AG08396 (cell line): ENCODE measurements at regions not wholly inside any gene's neighbourhood (a gene's known extent, or its start where the extent isn't known, plus 50 kb on each side); places are given as distances from the start of the nearest gene placed in this dataset.
A peak's percentile ranks its signal among the peaks of the same experiment; 100 is the strongest.

Experiments
- DNase-seq: peaks from one replicate; pipeline ENCODE4 v3.0.0; 2012; ENCODE audit warnings: low spot score, mixed read lengths

DNA sequence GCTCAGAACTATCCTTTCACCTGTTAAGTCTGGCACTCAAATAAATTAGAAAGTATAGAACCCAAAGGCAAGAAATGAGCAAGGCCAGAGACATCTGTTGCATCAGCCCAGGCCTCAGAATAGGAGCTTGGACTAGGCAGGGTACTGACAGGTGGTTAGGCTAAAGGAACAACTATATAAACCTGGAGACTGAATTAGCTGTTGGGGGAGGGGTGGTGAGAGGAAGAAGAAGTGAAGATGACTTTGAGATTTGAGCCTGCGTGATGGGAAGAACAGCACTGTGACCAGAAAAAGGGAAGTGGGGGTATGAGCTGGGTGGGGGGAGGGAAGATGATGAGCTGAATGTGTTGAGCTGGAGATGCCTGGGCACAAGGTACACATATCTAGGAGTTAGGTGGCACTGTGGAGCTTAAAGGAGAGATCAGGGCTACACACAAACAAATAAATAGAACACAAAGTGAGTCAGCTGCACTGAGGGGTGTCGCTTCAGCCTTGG, 244.7 kb downstream of the PTEN start:
- no peak for DNase-seq

- peak; percentile 35 for DNase-seq
These were observed 246.9 kb downstream of the PTEN start for GRCh38 chr10:88110355-88110754.

- DNase-seq: no peak
These were observed 247.4 kb downstream of the PTEN start for GRCh38 chr10:88110822-88111221.

- no peak for DNase-seq
These were observed 247.9 kb downstream of the PTEN start for GRCh38 chr10:88111294-88111693.

DNA sequence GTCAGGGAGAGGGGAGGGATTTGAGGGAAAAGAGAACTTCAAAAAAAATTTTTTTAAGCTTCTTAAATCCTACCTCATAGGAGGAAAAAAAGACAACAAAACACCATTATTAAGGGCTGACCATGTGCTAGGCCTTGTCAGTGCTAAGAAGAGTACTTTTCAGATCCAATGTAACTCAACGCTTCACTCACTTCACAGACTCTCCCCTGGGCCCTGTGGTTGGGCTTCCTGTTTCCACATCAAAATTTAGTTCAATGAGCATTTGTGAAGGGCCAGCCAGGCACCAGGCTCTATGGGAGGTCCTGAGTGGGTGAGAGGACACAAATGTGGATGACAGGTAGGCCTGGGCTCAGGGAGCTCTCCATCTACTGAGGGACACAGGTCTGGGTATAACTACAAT, 249.8 kb downstream of the PTEN start:
- DNase-seq: no peak

GRCh38 chr10:88113657-88114272, 250.3 kb downstream of the PTEN start:
- DNase-seq: no peak

DNA sequence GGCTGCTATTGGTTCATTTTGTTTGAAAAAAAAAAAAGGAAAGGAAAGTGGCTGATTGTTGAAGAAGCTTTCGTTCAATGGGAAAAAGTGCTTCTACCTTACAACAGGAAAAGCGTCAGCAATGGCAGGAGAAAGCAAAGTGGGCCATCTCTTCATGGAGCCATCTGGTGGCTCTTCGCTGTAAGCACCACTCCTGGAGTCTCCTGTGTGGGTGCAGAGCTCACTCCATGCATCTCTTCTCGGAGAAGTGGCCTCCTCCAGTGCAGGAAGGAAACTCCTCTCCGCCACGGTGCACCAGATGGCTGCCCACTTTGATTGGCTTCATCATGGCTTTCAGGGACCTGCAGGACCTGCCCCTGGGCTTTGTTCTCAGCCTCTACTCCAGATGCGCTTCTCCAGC, 250.9 kb downstream of the PTEN start:
- peak; percentile 20 for DNase-seq

DNA sequence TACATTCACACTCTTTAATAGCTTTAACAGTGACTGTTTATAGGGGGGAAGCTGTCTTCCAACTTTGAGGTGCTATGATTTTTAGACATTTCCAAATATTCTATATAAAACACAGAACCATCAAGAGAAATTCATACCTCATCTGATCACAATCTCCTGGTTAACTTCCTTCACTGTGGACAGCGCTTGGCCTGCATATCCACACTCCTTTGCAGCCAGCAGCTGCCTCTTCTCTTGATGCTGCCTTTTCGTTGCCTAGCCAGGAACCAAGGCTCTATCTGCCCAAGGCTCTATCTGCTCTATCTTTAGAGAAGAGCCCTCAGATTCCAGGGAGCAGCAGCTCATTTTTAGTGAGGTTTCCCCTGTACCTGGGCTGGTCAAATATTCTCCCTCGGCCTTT, 252.0 kb downstream of the PTEN start:
- no peak for DNase-seq

DNA sequence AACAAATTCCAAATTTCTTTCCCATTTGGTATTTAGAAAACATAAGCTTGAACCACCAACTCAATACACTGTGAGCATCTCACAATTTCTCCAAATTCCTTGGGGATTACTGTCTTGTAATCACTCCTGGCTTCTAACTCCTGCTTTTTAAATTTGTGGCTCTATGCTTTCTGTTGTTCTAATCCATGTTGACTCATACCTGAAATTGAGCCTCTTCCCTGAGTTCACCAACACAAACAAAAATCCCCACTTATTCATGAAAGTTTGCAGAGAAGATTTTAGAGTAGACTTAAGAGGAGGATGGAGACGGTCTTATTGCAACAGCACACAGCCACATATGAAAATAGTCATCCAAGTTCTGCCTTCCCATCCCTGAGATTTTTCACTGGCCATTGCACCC, 252.5 kb downstream of the PTEN start:
- DNase-seq: peak; percentile 17

DNA sequence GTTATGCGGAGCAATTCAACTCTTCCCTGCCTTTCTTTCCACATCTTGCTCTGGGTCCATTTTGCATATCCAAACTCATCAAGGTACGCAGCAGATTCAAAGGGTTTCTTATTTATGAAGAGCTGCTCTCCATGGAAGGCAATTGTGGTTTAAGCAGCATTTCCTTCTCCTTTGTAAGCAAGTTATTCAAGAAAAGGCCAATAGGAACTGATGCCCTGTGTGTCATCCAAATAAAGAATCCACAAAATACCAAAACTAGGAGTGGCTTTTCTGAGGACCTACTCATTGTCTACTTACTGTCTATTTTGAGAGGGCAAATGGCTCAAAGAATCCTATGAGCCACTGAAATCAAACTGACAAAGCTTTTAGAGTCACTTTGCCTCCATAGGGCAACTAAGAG, 253.1 kb downstream of the PTEN start:
- peak; percentile 12 for DNase-seq

GRCh38 chr10:88116971-88117626, 253.7 kb downstream of the PTEN start:
- DNase-seq: no peak

DNA sequence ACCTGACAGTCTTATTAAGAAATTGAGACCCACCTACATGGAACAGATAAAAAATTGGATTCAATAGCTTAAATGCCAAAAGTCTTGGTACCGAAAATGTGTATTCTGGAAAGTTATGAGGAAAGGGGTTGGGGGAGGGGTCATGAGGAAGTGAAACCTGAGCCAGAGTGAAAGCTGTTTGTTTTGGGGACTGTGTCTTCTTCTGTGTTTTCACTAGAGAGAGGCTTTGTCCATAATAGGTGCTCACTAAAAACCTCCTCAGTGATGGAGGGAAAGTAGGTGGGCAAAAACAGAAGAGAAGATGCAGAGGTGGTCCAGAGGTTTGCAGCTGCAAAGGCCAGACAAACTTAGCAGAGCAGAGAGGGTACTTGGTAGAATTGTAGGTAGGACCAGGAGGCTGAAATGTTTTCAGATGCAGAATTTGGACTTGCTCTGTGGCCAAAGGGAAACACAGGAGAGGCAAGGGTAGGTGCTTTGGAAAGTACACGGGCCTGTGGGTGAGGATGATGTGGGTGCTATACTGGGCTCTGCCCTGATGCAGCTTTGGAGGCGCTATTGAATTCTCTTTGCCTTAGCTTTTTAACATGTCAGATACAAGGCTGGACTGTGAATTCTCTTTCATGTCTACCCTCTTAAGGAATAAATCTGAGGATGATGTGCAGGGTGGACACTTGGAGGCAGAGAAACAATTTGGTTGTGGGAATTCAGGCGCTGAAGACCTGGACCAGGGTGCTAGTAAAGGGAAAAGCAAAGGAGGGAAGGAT, 254.6 kb downstream of the PTEN start:
- DNase-seq: no peak

DNA sequence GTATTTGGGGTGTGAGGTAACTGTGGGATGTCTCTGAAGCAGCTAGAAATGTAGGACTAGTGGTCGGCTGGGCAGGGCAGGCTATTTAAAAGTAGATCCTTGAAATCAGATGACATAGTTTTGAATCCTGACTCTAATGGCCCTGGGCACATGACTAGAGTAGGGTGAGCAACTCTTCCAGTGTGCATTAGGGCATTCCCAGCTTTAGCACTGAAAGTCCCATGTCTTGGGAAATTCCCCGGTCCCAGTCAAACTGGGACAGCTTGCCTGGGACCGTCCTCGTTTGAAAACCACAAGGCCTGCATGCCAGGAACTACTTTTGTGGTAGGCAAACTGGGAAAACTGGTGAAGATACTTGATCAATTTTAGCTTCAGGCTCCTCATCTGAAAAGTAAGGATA, 255.3 kb downstream of the PTEN start:
- DNase-seq: no peak

GRCh38 chr10:88119160-88119559, 255.7 kb downstream of the PTEN start:
- DNase-seq: no peak

- no peak for DNase-seq
These were observed 256.6 kb downstream of the PTEN start for GRCh38 chr10:88120075-88120474.

- DNase-seq: no peak
These were observed 257.3 kb downstream of the PTEN start for GRCh38 chr10:88120599-88121333.

GRCh38 chr10:88121361-88121760, 257.9 kb downstream of the PTEN start:
- DNase-seq: no peak

GRCh38 chr10:88122145-88122544, 258.7 kb downstream of the PTEN start:
- DNase-seq: no peak

DNA sequence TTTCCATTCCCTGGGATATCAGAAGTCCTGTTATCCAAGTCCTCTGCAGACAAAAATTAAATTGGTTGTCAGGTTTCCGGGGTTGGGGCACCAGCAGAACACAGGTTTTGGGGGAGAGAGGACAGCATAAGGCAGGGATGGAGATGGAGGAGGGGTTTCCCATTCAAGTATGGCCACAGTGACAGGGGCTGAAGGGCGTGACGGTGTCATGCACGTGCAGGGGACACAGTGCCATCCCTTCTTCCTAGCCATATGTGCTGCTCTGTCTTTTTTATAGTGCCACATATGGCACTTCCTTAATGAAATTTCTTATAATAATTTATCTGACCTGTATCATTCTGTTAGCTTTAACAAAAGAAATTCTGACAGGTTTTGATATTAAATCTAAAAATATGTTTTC, 259.2 kb downstream of the PTEN start:
- no peak for DNase-seq

DNA sequence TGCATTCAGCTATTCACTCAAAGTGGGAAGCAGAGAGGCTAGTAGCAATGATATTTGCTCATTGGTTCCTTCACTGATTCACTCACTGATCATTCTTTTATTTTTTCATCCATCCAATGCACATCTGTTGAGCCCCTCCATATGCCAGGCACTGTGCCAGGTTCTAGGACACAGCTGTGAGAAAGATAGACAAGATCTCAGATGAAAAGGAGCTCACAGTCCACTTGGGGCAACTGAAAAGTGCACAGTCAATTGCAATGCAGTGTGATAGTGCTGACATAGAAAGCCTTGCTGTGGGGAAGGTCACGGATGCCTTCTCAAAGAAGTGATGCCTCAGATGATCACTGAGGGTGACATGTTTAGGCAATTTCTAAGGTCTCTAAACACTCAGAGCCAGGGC, 262.3 kb downstream of the PTEN start:
- no peak for DNase-seq

- no peak for DNase-seq
These were observed 263.3 kb downstream of the PTEN start for GRCh38 chr10:88126699-88127098.

GRCh38 chr10:88127269-88127668, 263.8 kb downstream of the PTEN start:
- DNase-seq: no peak

DNA sequence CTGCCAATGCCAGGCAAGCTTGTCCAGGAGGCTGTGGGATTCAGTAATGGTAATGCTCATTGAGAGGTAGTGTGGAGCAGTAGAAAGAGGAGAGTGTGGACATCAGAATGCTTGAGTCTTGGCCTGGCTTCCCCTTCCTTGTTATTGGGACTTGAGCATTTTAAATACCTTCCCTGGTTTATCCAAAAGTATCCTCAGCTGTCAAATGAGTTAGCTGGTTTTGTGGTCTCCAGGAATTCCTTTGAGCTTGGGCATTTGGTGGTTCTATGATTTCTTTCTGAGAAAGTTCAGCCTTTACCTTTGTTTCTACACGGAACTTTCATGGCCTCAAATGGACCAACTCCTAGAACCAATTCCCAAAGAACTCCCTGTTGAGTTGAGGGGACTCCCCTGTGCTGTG, 264.3 kb downstream of the PTEN start:
- no peak for DNase-seq
